Inflammatory macrophage treated with lipopolysaccharide for 1 hour (primary cell): ENCODE measurements at regions not wholly inside any gene's neighbourhood (a gene's known extent, or its start where the extent isn't known, plus 50 kb on each side); places are given as distances from the start of the nearest gene placed in this dataset.

Experiments used
- DNase-seq, 2 donors: peaks; one replicate each; pipeline ENCODE4 v3.0.0-alpha.2; 2020 to 2022

DNA sequence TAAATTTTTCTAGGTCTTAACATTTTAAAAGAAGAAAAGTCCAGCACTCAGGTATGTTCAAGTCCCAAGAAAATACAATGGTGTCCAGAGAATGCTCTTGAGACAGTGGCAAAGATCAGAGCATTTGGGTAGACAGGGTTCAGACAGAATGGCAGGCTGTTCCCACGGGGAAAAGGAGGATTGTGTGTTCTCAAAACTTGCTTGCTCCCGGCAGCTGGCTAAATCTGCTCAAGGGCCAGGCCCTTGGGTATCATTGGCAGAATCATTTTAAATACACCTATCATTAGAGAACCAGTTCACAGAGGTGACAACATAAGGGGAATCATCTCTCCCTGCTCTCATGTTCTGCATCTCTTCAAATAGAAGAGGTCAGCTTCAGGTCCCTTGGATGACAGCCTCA is 456.3 kb downstream of the DTHD1 start:
- no peak for DNase-seq

GRCh38 chr4:36740796-36741310 is 459.4 kb downstream of the DTHD1 start:
- no peak for DNase-seq

DNA sequence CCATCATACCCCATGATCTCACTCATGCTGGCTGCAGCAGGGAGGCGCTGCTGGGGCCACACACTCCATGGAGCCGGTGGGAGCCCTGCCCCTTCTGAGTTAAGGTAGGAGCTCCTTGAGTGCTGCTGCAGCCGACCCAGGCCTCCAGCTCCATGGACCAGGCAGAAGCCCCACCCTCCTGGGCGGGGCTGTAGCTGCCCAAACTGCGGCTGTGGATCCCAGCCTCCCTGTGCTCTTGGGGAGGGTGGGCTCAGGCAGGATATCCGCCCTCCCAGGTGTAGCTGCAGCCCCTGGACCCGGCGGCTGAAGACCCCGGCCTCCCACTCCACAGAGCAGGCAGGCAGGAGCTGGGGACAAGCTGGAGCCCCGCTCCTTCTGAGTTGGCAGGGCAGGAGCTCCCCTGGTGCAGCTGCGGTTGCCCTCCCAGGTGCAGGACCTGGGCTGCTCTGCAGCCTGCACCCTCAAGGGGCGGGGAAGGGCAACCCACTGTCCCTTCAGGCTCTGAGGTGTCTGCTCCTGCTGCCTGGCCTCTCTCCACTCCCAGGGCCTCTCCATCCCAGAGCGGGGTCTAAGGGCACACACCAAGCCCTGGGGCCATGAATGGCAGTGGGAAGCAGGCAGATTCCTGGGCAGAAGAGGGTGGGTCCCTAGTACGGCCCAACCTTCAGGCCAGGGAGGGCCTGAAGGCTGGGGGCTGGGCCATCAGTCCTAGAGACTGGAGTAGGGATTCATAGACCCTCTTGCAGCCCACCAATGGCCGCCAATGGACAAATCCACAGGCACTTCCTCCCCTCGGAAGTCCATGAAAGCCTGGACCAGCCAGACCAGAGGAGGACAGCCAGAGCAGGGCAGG is 466.1 kb downstream of the DTHD1 start:
- DNase-seq: no peak

DNA sequence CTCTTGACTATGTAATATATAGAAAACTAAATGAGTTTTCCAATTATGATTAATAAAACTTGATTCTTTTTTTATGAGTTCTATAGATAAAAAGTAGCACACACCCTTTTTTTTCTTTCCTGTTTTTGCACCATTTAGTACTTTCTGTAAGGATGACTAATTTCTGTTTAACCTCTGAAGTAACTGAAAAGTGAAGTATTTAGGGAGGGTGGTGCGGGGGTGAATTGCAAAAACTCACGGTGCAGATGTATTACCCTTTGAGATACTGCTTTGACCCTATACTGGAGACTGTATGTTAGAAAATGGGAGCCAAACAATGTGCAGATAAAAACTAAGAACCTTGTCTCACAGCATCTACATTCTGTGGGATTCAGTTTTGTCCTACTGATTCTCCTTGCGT is 471.6 kb downstream of the DTHD1 start:
- no peak for DNase-seq

DNA sequence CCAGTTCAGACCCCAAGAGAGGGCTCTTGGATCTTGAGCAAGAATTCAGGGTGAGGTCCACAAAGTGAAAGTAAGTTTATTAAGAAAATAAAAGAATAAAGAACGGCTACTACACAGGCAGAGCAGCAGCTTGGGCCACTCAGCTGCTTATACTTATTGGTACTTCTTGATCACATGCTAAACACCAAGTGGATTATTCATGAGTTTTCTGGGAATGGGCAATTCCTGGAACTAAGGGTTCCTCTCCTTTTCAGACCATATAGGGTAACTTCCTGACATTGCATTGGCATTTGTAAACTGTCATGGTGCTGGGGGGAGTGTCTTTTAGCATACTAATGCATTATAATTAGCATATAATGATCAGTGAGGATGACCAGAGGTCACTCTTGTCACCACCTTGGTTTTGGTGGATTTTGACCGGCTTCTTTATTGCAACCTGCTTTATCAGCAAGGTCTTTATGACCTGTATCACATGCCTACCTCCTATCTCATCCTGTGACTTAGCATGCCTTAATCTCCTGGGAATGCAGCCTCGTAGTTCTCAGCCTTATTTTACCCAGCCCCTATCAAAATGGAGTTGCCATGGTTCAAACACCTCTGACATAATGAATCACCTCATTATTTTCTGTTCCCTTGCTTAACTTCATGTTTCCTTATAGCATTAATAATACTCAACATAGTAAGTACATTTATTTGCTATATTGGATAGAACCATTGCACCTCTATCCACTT is 476.3 kb downstream of the DTHD1 start:
- DNase-seq: no peak

GRCh38 chr4:36758312-36759178 is 477.1 kb downstream of the DTHD1 start:
- DNase-seq: no peak

DNA sequence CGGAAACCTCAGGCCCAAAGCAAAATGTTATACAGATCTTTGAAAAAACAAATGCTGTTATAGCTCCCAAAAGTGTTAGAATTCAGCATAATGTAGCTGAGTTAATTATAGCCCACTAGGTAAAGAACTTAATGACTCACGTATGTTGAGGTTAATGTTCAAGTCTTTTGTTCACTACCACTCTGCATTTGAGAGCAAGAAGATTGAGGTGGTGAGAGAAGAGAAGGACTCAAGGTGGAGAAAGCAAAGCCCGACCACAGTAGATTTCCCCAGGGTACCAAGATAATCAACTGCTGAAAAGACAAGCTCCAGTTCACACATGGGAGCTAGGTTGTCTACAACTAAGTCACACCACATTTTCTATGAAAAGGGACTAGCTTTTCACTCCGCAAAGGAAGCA is 480.2 kb downstream of the DTHD1 start:
- DNase-seq: no peak

DNA sequence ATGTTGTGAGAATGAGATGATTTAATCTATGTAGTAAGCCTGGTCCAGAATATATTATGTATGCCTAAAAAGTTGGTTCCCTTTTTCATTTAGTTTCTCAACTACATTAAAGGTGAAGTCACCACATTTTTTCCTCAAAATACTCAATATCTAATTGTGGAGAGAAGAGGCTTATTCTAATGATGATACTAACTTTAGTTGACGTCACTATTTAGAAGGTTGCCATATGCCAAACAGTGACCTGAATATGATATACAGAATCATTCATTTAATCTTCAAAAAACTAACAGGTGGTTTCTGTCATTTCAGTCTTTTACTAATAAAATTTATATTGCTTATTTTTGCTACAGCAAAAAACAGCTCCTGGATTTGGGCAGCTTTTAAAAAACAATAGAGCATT is 480.7 kb upstream of the NWD2 start:
- no peak for DNase-seq

DNA sequence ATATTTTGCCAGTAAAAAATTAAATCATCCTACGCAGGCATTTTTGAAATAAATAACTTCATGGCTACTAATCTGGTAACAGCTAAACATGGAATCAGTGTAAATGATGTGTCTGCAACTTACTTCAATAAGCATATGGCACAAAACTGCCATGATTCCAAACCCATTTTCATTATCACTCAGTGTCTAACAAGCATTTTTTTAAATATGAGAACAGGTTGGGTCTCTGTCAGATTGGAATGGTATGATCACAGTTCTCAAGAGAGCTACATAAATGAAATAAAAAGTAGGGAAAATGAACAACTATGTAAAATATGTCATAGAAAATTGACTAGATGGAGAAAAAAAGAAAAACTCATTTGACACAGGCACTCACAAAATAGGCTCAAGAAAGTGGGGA is 476.9 kb upstream of the NWD2 start:
- DNase-seq: no peak

GRCh38 chr4:36771411-36772153 is 473.0 kb upstream of the NWD2 start:
- no peak for DNase-seq

DNA sequence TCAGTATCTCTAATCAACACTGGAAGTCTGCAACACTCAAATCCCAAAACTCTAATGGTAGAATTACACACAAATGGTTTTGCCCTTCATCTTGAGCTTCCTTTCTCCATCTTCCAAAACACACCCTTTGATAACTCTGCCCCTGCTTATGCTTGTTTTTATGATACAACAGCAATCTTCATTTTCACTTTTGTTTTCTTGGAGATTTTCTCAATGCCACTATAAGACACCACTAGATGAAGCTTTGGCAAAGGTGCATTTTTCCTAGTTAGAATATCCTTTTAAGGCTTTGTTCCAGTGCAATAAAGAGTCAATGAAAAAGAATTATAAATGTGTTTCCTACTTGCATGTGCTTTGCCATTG is 472.4 kb upstream of the NWD2 start:
- DNase-seq: no peak

GRCh38 chr4:36773467-36773866 is 471.1 kb upstream of the NWD2 start:
- no peak for DNase-seq

DNA sequence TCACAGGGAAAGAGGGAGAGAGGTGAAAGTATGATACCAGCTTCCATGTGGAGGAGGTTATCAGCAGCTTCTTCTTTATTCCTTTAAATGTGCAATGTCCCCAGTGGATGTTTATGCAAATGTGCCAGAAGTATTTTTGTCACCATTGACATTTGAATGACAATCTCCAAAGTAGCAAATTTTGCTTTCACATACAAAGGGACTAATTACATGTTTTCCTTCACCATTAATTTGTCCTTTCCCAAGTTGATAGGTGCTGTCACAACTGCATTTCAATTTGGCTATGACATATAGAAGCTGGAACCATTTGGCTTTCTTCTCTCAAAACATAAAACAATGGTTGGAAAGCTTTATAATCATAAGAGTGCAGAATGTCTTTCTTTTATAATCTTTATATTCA is 469.0 kb upstream of the NWD2 start:
- no peak for DNase-seq

- DNase-seq: no peak
Measured at GRCh38 chr4:36779601-36780000, 464.9 kb upstream of the NWD2 start.

- DNase-seq: no peak
Measured at GRCh38 chr4:36785973-36786372, 458.6 kb upstream of the NWD2 start.

DNA sequence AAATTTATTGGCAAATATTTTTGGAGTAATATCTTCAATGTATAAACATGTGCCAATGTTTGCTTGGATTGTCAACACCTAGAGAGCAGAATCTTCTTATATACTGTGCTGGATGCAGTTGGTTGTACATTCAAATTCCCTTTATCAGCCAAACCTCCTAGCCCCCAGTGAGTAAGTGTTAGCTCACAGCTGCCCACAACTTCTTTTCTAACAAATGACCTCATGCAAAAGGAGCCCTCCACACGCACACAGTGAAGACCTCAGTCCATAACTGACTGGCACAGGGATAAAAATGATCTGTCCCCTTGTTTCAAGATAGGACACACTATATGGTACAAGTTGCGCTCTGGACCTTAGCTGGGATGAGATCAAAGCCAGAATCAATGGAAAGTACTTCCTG is 458.0 kb upstream of the NWD2 start:
- no peak for DNase-seq

DNA sequence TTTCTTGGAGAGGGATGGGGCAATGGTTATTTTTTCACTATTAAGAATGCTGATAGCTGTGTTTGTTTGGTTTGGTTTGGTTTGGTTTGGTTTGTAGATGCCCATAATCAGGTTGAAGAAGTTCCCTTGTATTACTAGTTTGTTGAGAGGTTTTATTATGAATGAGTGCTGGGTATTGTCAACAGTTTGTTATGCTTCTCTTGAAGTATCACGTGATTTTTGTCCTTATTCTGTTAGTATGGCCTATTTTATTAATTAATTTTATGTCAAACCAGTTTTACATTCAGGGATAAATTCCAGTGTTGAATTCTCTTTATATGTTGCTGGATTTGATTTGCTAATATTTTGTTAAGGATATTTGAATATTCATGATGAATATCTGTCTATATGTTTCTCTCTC is 449.8 kb upstream of the NWD2 start:
- no peak for DNase-seq

GRCh38 chr4:36812149-36812548 is 432.4 kb upstream of the NWD2 start:
- no peak for DNase-seq

DNA sequence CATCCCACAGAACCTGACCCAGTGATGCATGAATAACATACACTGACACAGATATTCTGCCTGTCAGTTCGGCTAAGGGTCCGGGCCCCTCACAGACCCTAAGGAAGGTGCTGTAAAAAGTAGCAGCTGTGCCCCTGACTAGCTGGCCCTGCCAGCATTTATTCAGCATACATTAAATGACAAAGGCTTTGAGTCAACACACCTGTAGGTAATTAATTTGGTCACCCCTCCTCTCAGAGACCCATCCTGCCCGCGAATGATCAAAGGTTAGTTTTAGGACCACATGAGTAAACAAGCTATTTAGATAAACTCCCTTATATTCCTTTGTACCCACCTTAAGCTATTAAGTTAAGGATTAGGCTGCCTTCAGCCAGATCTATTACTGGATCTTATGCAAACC is 429.0 kb upstream of the NWD2 start:
- DNase-seq: no peak

GRCh38 chr4:36823199-36823967 is 421.2 kb upstream of the NWD2 start:
- no peak for DNase-seq

GRCh38 chr4:36824682-36825081 is 419.9 kb upstream of the NWD2 start:
- DNase-seq: no peak

DNA sequence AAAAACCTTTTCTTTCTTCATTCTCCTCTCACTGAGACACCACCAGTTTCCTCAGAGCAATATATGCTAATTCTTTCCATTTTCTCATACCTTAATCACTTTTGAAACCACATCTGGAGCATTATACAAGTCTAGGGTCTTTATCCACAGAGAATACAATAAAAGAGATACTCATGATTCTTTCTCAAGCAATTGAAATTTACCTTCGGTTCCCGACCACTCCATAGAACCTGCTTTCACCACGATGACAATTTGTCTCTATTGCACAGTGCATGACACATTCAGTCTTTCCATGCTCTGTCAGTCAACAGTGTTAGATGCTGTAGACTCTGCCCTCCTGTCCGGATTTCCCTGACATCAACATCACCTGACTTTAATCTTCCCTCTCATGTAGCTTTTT is 409.3 kb upstream of the NWD2 start:
- DNase-seq: no peak
